Endodermal cell (in vitro differentiated cells): ENCODE measurements at regions not wholly inside any gene's neighbourhood (a gene's known extent, or its start where the extent isn't known, plus 50 kb on each side); places are given as distances from the start of the nearest gene placed in this dataset.

Experiments used
- DNase-seq: peaks from one replicate; pipeline ENCODE4 v3.0.0-alpha.2; 2017
- H3K27ac ChIP-seq: 2 replicates; pipeline ENCODE4 v1.5.1; 2013; ENCODE audit warnings: mild to moderate bottlenecking, low read depth, low read length, moderate library complexity
- H3K27me3 ChIP-seq: 2 replicates; pipeline ENCODE4 v1.6.1; 2013; ENCODE audit warnings: mild to moderate bottlenecking, low read length, moderate library complexity; ENCODE audit not compliant: insufficient read depth, control insufficient read depth, poor library complexity, severe bottlenecking
- H3K36me3 ChIP-seq: 2 replicates; pipeline ENCODE4 v1.7.0; 2013; ENCODE audit warnings: mild to moderate bottlenecking, low read length, moderate library complexity; ENCODE audit not compliant: control insufficient read depth, insufficient read depth
- H3K4me1 ChIP-seq: one replicate; pipeline ENCODE4 v1.7.0; 2013; ENCODE audit warnings: low read length; ENCODE audit not compliant: control insufficient read depth, insufficient read depth
- H3K4me3 ChIP-seq: 2 replicates; pipeline ENCODE4 v1.5.1; 2013; ENCODE audit warnings: mild to moderate bottlenecking, low read length, moderate library complexity
- H3K9ac ChIP-seq: 2 replicates; pipeline ENCODE4 v1.6.1; 2013; ENCODE audit warnings: mild to moderate bottlenecking, low read length, moderate library complexity; ENCODE audit not compliant: poor library complexity, severe bottlenecking; ENCODE audit errors: extremely low read depth
- H3K9me3 ChIP-seq: 2 replicates; pipeline ENCODE4 v1.6.1; 2013; ENCODE audit warnings: mild to moderate bottlenecking, low read length, moderate library complexity; ENCODE audit not compliant: control insufficient read depth
- H3K27ac Mint-ChIP-seq: 2 replicates; pipeline ENCODE4 v1.8.0; 2020; ENCODE audit warnings: mixed read lengths
- H3K27me3 Mint-ChIP-seq: 2 replicates; pipeline ENCODE4 v1.8.0; 2021; ENCODE audit warnings: mild to moderate bottlenecking, mixed read lengths; ENCODE audit not compliant: insufficient read depth
- H3K36me3 Mint-ChIP-seq: 2 replicates; pipeline ENCODE4 v1.8.0; 2020; ENCODE audit warnings: low read depth, mixed read lengths
- H3K4me1 Mint-ChIP-seq: 2 replicates; pipeline ENCODE4 v1.8.0; 2020; ENCODE audit warnings: mixed read lengths
- H3K4me3 Mint-ChIP-seq: 2 replicates; pipeline ENCODE4 v1.8.0; 2020; ENCODE audit warnings: mild to moderate bottlenecking, moderate library complexity, mixed read lengths
- H3K9me3 Mint-ChIP-seq: 2 replicates; pipeline ENCODE4 v1.8.0; 2020; ENCODE audit warnings: mild to moderate bottlenecking, mixed read lengths
- WGBS, 2 experiments: methylation state at CpG; one replicate each; pipeline versions ENCODE4 v1.1.5 to v1.1.7; 2013; ENCODE audit warnings: missing lambda C conversion rate in 2 of 2, mixed read lengths in 1 of 2; ENCODE audit not compliant: insufficient coverage in 1 of 2, insufficient read length in 1 of 2; 5-methylcytosine and 5-hydroxymethylcytosine counted together
- TF ChIP-seq, protein P1 (sequence below): fragments of 200-600 bp; sonication (generic); conservative IDR thresholded peaks from 2 replicates; pipeline ENCODE4 v1.5.0; 2021; ENCODE audit warnings: antibody characterized with exemption, mild to moderate bottlenecking

- TF ChIP-seq, protein P1, sequence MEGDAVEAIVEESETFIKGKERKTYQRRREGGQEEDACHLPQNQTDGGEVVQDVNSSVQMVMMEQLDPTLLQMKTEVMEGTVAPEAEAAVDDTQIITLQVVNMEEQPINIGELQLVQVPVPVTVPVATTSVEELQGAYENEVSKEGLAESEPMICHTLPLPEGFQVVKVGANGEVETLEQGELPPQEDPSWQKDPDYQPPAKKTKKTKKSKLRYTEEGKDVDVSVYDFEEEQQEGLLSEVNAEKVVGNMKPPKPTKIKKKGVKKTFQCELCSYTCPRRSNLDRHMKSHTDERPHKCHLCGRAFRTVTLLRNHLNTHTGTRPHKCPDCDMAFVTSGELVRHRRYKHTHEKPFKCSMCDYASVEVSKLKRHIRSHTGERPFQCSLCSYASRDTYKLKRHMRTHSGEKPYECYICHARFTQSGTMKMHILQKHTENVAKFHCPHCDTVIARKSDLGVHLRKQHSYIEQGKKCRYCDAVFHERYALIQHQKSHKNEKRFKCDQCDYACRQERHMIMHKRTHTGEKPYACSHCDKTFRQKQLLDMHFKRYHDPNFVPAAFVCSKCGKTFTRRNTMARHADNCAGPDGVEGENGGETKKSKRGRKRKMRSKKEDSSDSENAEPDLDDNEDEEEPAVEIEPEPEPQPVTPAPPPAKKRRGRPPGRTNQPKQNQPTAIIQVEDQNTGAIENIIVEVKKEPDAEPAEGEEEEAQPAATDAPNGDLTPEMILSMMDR, result no peak
- Mint-ChIP-seq H3K4me3 (no peak overlapping the region), H3K4me1 (peaks cover 31% of the 10 kb centered on the region), H3K36me3 (no peaks in the 10 kb centered on the region), H3K27me3 (no peaks in the 10 kb centered on the region), H3K27ac (no peak overlapping the region), H3K9me3 (no peaks in the 10 kb centered on the region)
- Histone ChIP-seq H3K4me1 (peaks cover 7% of the 10 kb centered on the region), H3K27ac (no peak overlapping the region), H3K4me3 (no peak overlapping the region), H3K36me3 (no peaks in the 10 kb centered on the region), H3K9ac (no peak overlapping the region), H3K9me3 (no peaks in the 10 kb centered on the region), H3K27me3 (no peaks in the 10 kb centered on the region)
- WGBS, 2 experiments, result 81 to 93% methylated on average over 2 to 9 of the region's 9 CpGs
- no peak for DNase-seq
These were observed 175.1 kb upstream of the S1PR3 start for GRCh38 chr9:88816141-88816540.

DNA sequence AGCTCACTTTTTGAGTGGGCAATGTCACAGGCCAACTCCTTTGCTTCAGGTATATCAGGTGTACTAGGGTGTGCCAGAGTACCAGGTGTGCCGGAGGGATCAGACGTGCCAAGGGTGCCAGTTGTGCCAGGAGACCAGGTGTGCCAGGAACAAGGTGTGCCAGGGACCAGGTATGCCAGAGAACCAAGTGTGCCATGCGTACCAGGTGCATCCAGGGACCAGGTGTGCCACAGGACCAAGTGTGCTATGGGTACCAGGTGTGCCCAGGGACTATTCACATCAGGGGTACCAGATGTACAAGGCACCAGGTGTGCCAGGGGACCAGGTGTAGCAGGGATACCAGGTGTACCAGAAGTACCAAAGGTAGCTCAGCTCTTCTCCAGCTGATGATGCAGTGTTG is 174.7 kb upstream of the S1PR3 start:
- Mint-ChIP-seq H3K36me3 (no peaks in the 10 kb centered on the region), H3K4me1 (peaks cover 28% of the 10 kb centered on the region), H3K27ac (no peak overlapping the region), H3K4me3 (no peak overlapping the region), H3K27me3 (no peaks in the 10 kb centered on the region), H3K9me3 (no peaks in the 10 kb centered on the region)
- Histone ChIP-seq H3K4me1 (peaks cover 7% of the 10 kb centered on the region), H3K9me3 (no peaks in the 10 kb centered on the region), H3K9ac (no peak overlapping the region), H3K27me3 (no peaks in the 10 kb centered on the region), H3K27ac (no peak overlapping the region), H3K4me3 (no peak overlapping the region), H3K36me3 (no peaks in the 10 kb centered on the region)
- 92 to 95% methylated on average over 3 of the region's 3 CpGs for WGBS, 2 experiments
- DNase-seq, result no peak
- TF ChIP-seq, protein P1, result no peak

GRCh38 chr9:88817628-88818027 is 173.6 kb upstream of the S1PR3 start:
- 64% methylated on average over 6 to 7 of the region's 7 CpGs for WGBS, 2 experiments
- no peak overlapping the region for H3K27ac Mint-ChIP-seq
- no peaks in the 10 kb centered on the region for H3K36me3 ChIP-seq
- peaks cover 7% of the 10 kb centered on the region for H3K4me1 ChIP-seq
- no peaks in the 10 kb centered on the region for H3K27me3 ChIP-seq
- H3K9ac ChIP-seq, result no peak overlapping the region
- no peaks in the 10 kb centered on the region for H3K27me3 Mint-ChIP-seq
- H3K9me3 Mint-ChIP-seq, result no peaks in the 10 kb centered on the region
- no peak overlapping the region for H3K4me3 Mint-ChIP-seq
- no peaks in the 10 kb centered on the region for H3K9me3 ChIP-seq
- TF ChIP-seq, protein P1, result no peak
- H3K4me3 ChIP-seq, result no peak overlapping the region
- DNase-seq, result no peak
- H3K4me1 Mint-ChIP-seq, result peaks cover 28% of the 10 kb centered on the region
- H3K36me3 Mint-ChIP-seq, result no peaks in the 10 kb centered on the region
- H3K27ac ChIP-seq, result no peak overlapping the region
